Mesothelial cell of epicardium (in vitro differentiated cells): ENCODE measurements at regions not wholly inside any gene's neighbourhood (a gene's known extent, or its start where the extent isn't known, plus 50 kb on each side); places are given as distances from the start of the nearest gene placed in this dataset.
A peak's percentile ranks its signal among the peaks of the same experiment; 100 is the strongest.
"Not testable (repeated sequence)": the region's sequence is repeated elsewhere in the genome, so short reads cannot be mapped to it uniquely, and the experiment has no call there.

Experiments used
- DNase-seq, 2 experiments: peaks; one replicate each; pipeline ENCODE4 v3.0.0; 2021; ENCODE audit warnings: low spot score in 2 of 2; ENCODE audit not compliant: unreplicated experiment in 2 of 2
- H3K27ac Mint-ChIP-seq: 2 replicates; pipeline ENCODE4 v1.8.0; 2021; ENCODE audit warnings: mixed read lengths
- H3K27me3 Mint-ChIP-seq: 2 replicates; pipeline ENCODE4 v1.8.0; 2021; ENCODE audit warnings: low read depth, mixed read lengths
- H3K36me3 Mint-ChIP-seq: 2 replicates; pipeline ENCODE4 v1.8.0; 2021; ENCODE audit warnings: mixed read lengths
- H3K4me1 Mint-ChIP-seq: 2 replicates; pipeline ENCODE4 v1.8.0; 2021; ENCODE audit warnings: mixed read lengths
- H3K4me3 Mint-ChIP-seq: 2 replicates; pipeline ENCODE4 v1.8.0; 2021; ENCODE audit warnings: mild to moderate bottlenecking, moderate library complexity, mixed read lengths
- H3K9me3 Mint-ChIP-seq: 2 replicates; pipeline ENCODE4 v1.8.0; 2021; ENCODE audit warnings: mixed read lengths
- CTCF ChIP-seq: fragments of 200-600 bp; sonication (generic); IDR thresholded peaks from one replicate; pipeline ENCODE4 v1.5.0; 2021; ENCODE audit warnings: antibody characterized with exemption; ENCODE audit not compliant: unreplicated experiment

- Mint-ChIP-seq H3K36me3 (no peaks in the 10 kb centered on the region), H3K4me1 (peaks cover 38% of the 10 kb centered on the region), H3K27me3 (no peaks in the 10 kb centered on the region), H3K27ac (peak overlapping the region; percentile 91), H3K9me3 (no peaks in the 10 kb centered on the region), H3K4me3 (no peak overlapping the region)
- TF ChIP-seq CTCF, result no peak
- DNase-seq, result no peak
Observed at GRCh38 chr9:129552064-129552463, 68.8 kb downstream of the C9orf50 start.

- peaks cover 38% of the 10 kb centered on the region for H3K4me1 Mint-ChIP-seq
Observed at GRCh38 chr9:129551393-129551973, 69.4 kb downstream of the C9orf50 start.

GRCh38 chr9:129550977-129551376, 69.9 kb downstream of the C9orf50 start:
- Mint-ChIP-seq H3K4me3 (peak overlapping the region; percentile 70), H3K4me1 (peaks cover 38% of the 10 kb centered on the region), H3K27ac (peak overlapping the region; percentile 96)
- not testable (repeated sequence) for H3K9me3 Mint-ChIP-seq, H3K36me3 Mint-ChIP-seq, DNase-seq, H3K27me3 Mint-ChIP-seq

More at GRCh38 chr9:129551393-129551973, 69.4 kb downstream of the C9orf50 start:
- Mint-ChIP-seq H3K27me3 (no peaks in the 10 kb centered on the region), H3K4me3 (peak overlapping the region; percentile 70), H3K9me3 (no peaks in the 10 kb centered on the region), H3K36me3 (no peaks in the 10 kb centered on the region), H3K27ac (peak overlapping the region; percentile 91)
- no peak for TF ChIP-seq CTCF
- no peak for DNase-seq

GRCh38 chr9:129550199-129550839, 70.6 kb downstream of the C9orf50 start:
- H3K9me3 Mint-ChIP-seq, result no peaks in the 10 kb centered on the region
- H3K27ac Mint-ChIP-seq, result peak overlapping the region; percentile 96
- H3K36me3 Mint-ChIP-seq, result no peaks in the 10 kb centered on the region
- H3K4me3 Mint-ChIP-seq, result peak overlapping the region; percentile 70
- peaks cover 34% of the 10 kb centered on the region for H3K4me1 Mint-ChIP-seq
- TF ChIP-seq CTCF, result no peak
- peak; percentile 69 to 79 for DNase-seq
- no peaks in the 10 kb centered on the region for H3K27me3 Mint-ChIP-seq

GRCh38 chr9:129549684-129550083, 71.2 kb downstream of the C9orf50 start:
- Mint-ChIP-seq H3K4me1 (peaks cover 38% of the 10 kb centered on the region), H3K4me3 (peak overlapping the region; percentile 70), H3K27me3 (no peaks in the 10 kb centered on the region), H3K27ac (peak overlapping the region; percentile 96), H3K9me3 (no peaks in the 10 kb centered on the region), H3K36me3 (no peaks in the 10 kb centered on the region)
- peak in 1 of 2 experiments; percentile 62 for DNase-seq
- no peak for TF ChIP-seq CTCF

- Mint-ChIP-seq H3K4me3 (peak overlapping the region; percentile 70), H3K4me1 (peaks cover 38% of the 10 kb centered on the region), H3K27ac (peak overlapping the region; percentile 96), H3K27me3 (no peaks in the 10 kb centered on the region), H3K36me3 (no peaks in the 10 kb centered on the region), H3K9me3 (no peaks in the 10 kb centered on the region)
- no peak for TF ChIP-seq CTCF
- DNase-seq, result no peak
Observed at GRCh38 chr9:129549139-129549538, 71.8 kb downstream of the C9orf50 start.
